GM23248 (cell line): ENCODE measurements at regions not wholly inside any gene's neighbourhood (a gene's known extent, or its start where the extent isn't known, plus 50 kb on each side); places are given as distances from the start of the nearest gene placed in this dataset.

Experiments used
- EZH2 ChIP-seq: fragments of 200-600 bp; sonication (generic); IDR thresholded peaks from 2 replicates; pipeline ENCODE4 v1.6.1; 2018; ENCODE audit warnings: antibody characterized with exemption, mild to moderate bottlenecking; ENCODE audit not compliant: insufficient read depth, poor library complexity, severe bottlenecking
- EZH2phosphoT487 ChIP-seq: fragments of 200-600 bp; sonication (generic); IDR thresholded peaks from 2 replicates; pipeline ENCODE4 v1.6.1; 2018; ENCODE audit warnings: antibody characterized with exemption, moderate library complexity, mild to moderate bottlenecking, low read depth; ENCODE audit not compliant: insufficient read depth

GRCh38 chr1:177754603-177755002, 215.3 kb downstream of the SEC16B start:
- TF ChIP-seq EZH2phosphoT487 = no peak
- TF ChIP-seq EZH2 = no peak
